Keratinocyte (primary cell): ENCODE measurements at regions not wholly inside any gene's neighbourhood (a gene's known extent, or its start where the extent isn't known, plus 50 kb on each side); places are given as distances from the start of the nearest gene placed in this dataset.

Experiments used
- DNase-seq: peaks from one replicate; pipeline ENCODE4 v3.0.0-alpha.2; 2011; ENCODE audit warnings: low read depth, missing footprints, low spot score
- FAIRE-seq: peaks from 2 replicates; lab custom pipeline; 2011; peaks lifted over from hg19 to GRCh38; lab: Jason Lieb, UNC
- H2AFZ ChIP-seq: 2 replicates; pipeline ENCODE4 v1.6.0; 2012; ENCODE audit warnings: low read length, control low read depth, inconsistent platforms; ENCODE audit not compliant: control insufficient read depth
- H3K27ac ChIP-seq: 2 replicates; pipeline ENCODE4 v1.5.1; 2011; ENCODE audit warnings: low read length; ENCODE audit not compliant: control insufficient read depth, insufficient read depth
- H3K27me3 ChIP-seq: 3 replicates; pipeline ENCODE4 v1.6.0; 2011; ENCODE audit warnings: low read length; ENCODE audit not compliant: control insufficient read depth, insufficient read depth; ENCODE audit errors: extremely low read depth
- H3K36me3 ChIP-seq, 2 experiments: 2 replicates in 1 of 2; 3 replicates in 1 of 2; pipeline ENCODE4 v1.5.1; 2011; ENCODE audit warnings: low read length in 2 of 2, mild to moderate bottlenecking in 1 of 2; ENCODE audit not compliant: control insufficient read depth in 2 of 2, insufficient read depth in 2 of 2; ENCODE audit errors: extremely low read depth in 1 of 2
- H3K4me1 ChIP-seq: 3 replicates; pipeline ENCODE4 v1.5.1; 2011; ENCODE audit warnings: low read length; ENCODE audit not compliant: control insufficient read depth, insufficient read depth; ENCODE audit errors: extremely low read depth
- H3K4me2 ChIP-seq: 3 replicates; pipeline ENCODE4 v1.6.0; 2011; ENCODE audit warnings: low read depth, low read length; ENCODE audit not compliant: control insufficient read depth, insufficient read depth; ENCODE audit errors: extremely low read depth
- H3K4me3 ChIP-seq, 3 experiments: fragments of 200-600 bp in 1 of 3; sonication (generic) in 1 of 3; 2 replicates in 2 of 3; 3 replicates in 1 of 3; pipeline ENCODE4 v1.5.1; 2011 to 2016; ENCODE audit warnings: low read length in 3 of 3, mild to moderate bottlenecking in 3 of 3, control low read depth in 2 of 3, inconsistent platforms in 1 of 3, low read depth in 1 of 3, mixed read lengths in 1 of 3, mixed run types in 1 of 3, moderate library complexity in 1 of 3; ENCODE audit not compliant: control insufficient read depth in 2 of 3, insufficient read depth in 2 of 3; ENCODE audit errors: extremely low read depth in 1 of 3
- H3K79me2 ChIP-seq: 2 replicates; pipeline ENCODE4 v1.6.0; 2012; ENCODE audit warnings: low read length; ENCODE audit not compliant: control insufficient read depth, insufficient read depth
- H3K9ac ChIP-seq: 3 replicates; pipeline ENCODE4 v1.6.0; 2011; ENCODE audit warnings: low read length; ENCODE audit not compliant: control insufficient read depth, insufficient read depth; ENCODE audit errors: extremely low read depth
- H3K9me1 ChIP-seq: 3 replicates; pipeline ENCODE4 v1.6.0; 2011; ENCODE audit warnings: low read length; ENCODE audit not compliant: control insufficient read depth, insufficient read depth; ENCODE audit errors: extremely low read depth
- H3K9me3 ChIP-seq: 2 replicates; pipeline ENCODE4 v1.5.1; 2012; ENCODE audit warnings: low read depth, low read length; ENCODE audit not compliant: control insufficient read depth
- H4K20me1 ChIP-seq: 3 replicates; pipeline ENCODE4 v1.6.0; 2011; ENCODE audit warnings: low read length; ENCODE audit not compliant: control insufficient read depth, insufficient read depth; ENCODE audit errors: extremely low read depth
- CTCF ChIP-seq, 3 experiments: IDR thresholded peaks in 1 of 3; conservative IDR thresholded peaks in 1 of 3; optimal IDR thresholded peaks in 1 of 3; 2 replicates in 2 of 3; 3 replicates in 1 of 3; pipeline versions ENCODE3 to v1.5.1; 2011; ENCODE audit warnings: low read length in 3 of 3, mild to moderate bottlenecking in 3 of 3, moderate library complexity in 2 of 3, control low read depth in 1 of 3, inconsistent platforms in 1 of 3; ENCODE audit not compliant: insufficient read depth in 2 of 3; ENCODE audit errors: extremely low read depth in 1 of 3
- EZH2 ChIP-seq: IDR thresholded peaks from one replicate; pipeline ENCODE4 v1.6.1; 2012; ENCODE audit warnings: inconsistent platforms, mild to moderate bottlenecking, low read length, moderate library complexity
- dilution Hi-C: fragments of 300-500 bp; cut with MboI; formaldehyde crosslinking; loops from one replicate; pipeline ENCODE4 v1.7.0; 2020; ENCODE audit warnings: low sequenced_read_pairs; ENCODE audit not compliant: extremely low pct_ligation_motif_present

GRCh38 chr6:14212632-14213031 lies 95.1 kb downstream of the CD83 start:
- Histone ChIP-seq H4K20me1 (no peaks in the 10 kb centered on the region), H3K79me2 (no peaks in the 10 kb centered on the region), H3K9ac (no peak overlapping the region), H3K9me1 (no peaks in the 10 kb centered on the region), H3K4me1 (peaks cover 23% of the 10 kb centered on the region), H3K4me3 (no peak overlapping the region), H3K4me2 (no peak overlapping the region), H3K27ac (no peak overlapping the region), H3K9me3 (no peaks in the 10 kb centered on the region), H3K36me3 (no peaks in the 10 kb centered on the region), H2AFZ (no peak overlapping the region), H3K27me3 (no peaks in the 10 kb centered on the region)
- dilution Hi-C loops: no loop called here
- no peak for TF ChIP-seq CTCF (optimal IDR thresholded peaks at IDR 0.05 in 1 of 3, IDR thresholded peaks at IDR 0.05 in 1 of 3, conservative IDR thresholded peaks at IDR 0.05 in 1 of 3; ENCODE audit: extremely low read depth in 1 of 3, insufficient read depth in 2 of 3, low read length in 3 of 3)
- TF ChIP-seq EZH2: no peak
- FAIRE-seq (no peak), DNase-seq (no peak)

DNA sequence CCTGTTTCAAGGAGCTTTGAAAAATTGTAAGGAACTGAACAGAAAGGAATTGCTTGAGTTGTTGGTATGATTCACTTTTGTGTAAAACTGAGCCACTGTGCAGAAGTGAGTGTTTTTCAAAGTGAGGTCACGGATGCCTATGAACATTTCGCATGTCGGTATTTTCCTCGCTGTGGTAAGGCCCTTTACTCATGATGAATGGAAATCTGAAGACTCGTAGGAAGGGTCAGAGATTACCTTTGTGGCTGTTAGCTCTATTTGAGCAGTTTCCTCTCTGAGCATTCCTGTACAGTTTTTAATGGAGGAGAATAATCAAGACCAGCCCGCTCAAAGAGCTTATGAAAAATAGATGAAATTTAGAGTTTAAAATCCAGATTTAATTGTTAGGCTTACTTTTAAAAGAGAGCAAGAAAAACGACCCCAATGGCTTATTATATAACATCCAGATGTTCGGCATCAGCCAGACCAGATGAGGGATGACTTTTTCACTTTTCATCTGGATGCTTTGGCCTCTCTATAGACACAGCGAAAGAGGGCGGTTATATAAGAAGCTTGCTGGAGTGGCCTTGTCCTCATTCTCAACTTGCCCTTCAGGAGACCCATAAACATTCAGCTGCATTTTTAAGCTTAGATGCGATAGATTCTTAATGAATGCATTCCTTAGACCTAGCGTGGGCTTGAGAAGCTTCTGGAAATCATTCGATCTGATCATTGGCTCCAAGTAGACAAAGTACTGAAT lies 99.5 kb downstream of the CD83 start:
- H3K27ac ChIP-seq: no peak overlapping the region
- no peak overlapping the region for H3K4me3 ChIP-seq
- H3K4me2 ChIP-seq: no peak overlapping the region
- no peak for TF ChIP-seq EZH2
- TF ChIP-seq CTCF (optimal IDR thresholded peaks at IDR 0.05 in 1 of 3, IDR thresholded peaks at IDR 0.05 in 1 of 3, conservative IDR thresholded peaks at IDR 0.05 in 1 of 3; ENCODE audit: extremely low read depth in 1 of 3, insufficient read depth in 2 of 3, low read length in 3 of 3): no peak
- dilution Hi-C loops: no loop called here
- H3K79me2 ChIP-seq: no peaks in the 10 kb centered on the region
- H3K9me1 ChIP-seq: no peaks in the 10 kb centered on the region
- no peaks in the 10 kb centered on the region for H3K27me3 ChIP-seq
- no peaks in the 10 kb centered on the region for H3K36me3 ChIP-seq
- H2AFZ ChIP-seq: no peak overlapping the region
- no peaks in the 10 kb centered on the region for H3K9me3 ChIP-seq
- FAIRE-seq (no peak), DNase-seq (no peak)
- H3K9ac ChIP-seq: no peak overlapping the region
- H4K20me1 ChIP-seq: no peaks in the 10 kb centered on the region
- H3K4me1 ChIP-seq: peaks cover 2% of the 10 kb centered on the region
